ENCODE measurements at regions not wholly inside any gene's neighbourhood (a gene's known extent, or its start where the extent isn't known, plus 50 kb on each side); places are given as distances from the start of the nearest gene placed in this dataset.

GRCh38 chr17:68794636-68795434, 160.4 kb downstream of the ABCA8 start:
- no peaks in the 10 kb centered on the region for H3K27me3 ChIP-seq (ENCODE audit: control insufficient read depth in 5 of 5, insufficient read depth in 4 of 5, low read length in 5 of 5)
- H3K4me1 ChIP-seq (ENCODE audit: control insufficient read depth in 5 of 5, insufficient read depth in 5 of 5, low read length in 5 of 5), result peaks cover 10 to 56% (median 51%) of the 10 kb centered on the region in 5 donors
- H3K9ac ChIP-seq (ENCODE audit: low read length in 5 of 5), result peak overlapping the region in 4 of 5 donors; percentile 24 to 80 (median 45)
- H3K36me3 ChIP-seq (ENCODE audit: control insufficient read depth in 5 of 5, insufficient read depth in 5 of 5, low read length in 5 of 5), result no peaks in the 10 kb centered on the region
- H3K9me3 ChIP-seq (ENCODE audit: control insufficient read depth in 5 of 5, low read length in 5 of 5), result peaks cover 0 to 4% (median 0%) of the 10 kb centered on the region in 5 donors
- peak overlapping the region; percentile 89 for H3K27ac ChIP-seq (ENCODE audit: low read depth, low read length)
- peak overlapping the region in 4 of 5 donors; percentile 25 to 55 (median 40) for H3K4me3 ChIP-seq (ENCODE audit: low read depth in 1 of 5, low read length in 5 of 5)

GRCh38 chr17:68792873-68793272, 162.3 kb downstream of the ABCA8 start:
- H3K4me1 ChIP-seq (ENCODE audit: control insufficient read depth in 5 of 5, insufficient read depth in 5 of 5, low read length in 5 of 5), result peaks cover 10 to 56% (median 51%) of the 10 kb centered on the region in 5 donors
- peak overlapping the region in 1 of 5 donors; percentile 67 for H3K9ac ChIP-seq (ENCODE audit: low read length in 5 of 5)
- H3K27me3 ChIP-seq (ENCODE audit: control insufficient read depth in 5 of 5, insufficient read depth in 4 of 5, low read length in 5 of 5), result no peaks in the 10 kb centered on the region
- H3K27ac ChIP-seq (ENCODE audit: low read depth, low read length), result peak overlapping the region; percentile 58
- H3K4me3 ChIP-seq (ENCODE audit: low read depth in 1 of 5, low read length in 5 of 5), result no peak overlapping the region
- peaks cover 0 to 4% (median 0%) of the 10 kb centered on the region in 5 donors for H3K9me3 ChIP-seq (ENCODE audit: control insufficient read depth in 5 of 5, low read length in 5 of 5)
- H3K36me3 ChIP-seq (ENCODE audit: control insufficient read depth in 5 of 5, insufficient read depth in 5 of 5, low read length in 5 of 5), result no peaks in the 10 kb centered on the region

- Histone ChIP-seq H3K4me1 (ENCODE audit: control insufficient read depth in 5 of 5, insufficient read depth in 5 of 5, low read length in 5 of 5) (peaks cover 10 to 56% (median 51%) of the 10 kb centered on the region in 5 donors), H3K36me3 (ENCODE audit: control insufficient read depth in 5 of 5, insufficient read depth in 5 of 5, low read length in 5 of 5) (no peaks in the 10 kb centered on the region), H3K9me3 (ENCODE audit: control insufficient read depth in 5 of 5, low read length in 5 of 5) (peaks cover 0 to 4% (median 0%) of the 10 kb centered on the region in 5 donors), H3K27me3 (ENCODE audit: control insufficient read depth in 5 of 5, insufficient read depth in 4 of 5, low read length in 5 of 5) (no peaks in the 10 kb centered on the region), H3K27ac (ENCODE audit: low read depth, low read length) (peak overlapping the region; percentile 58), H3K9ac (ENCODE audit: low read length in 5 of 5) (peak overlapping the region in 2 of 5 donors; percentile 30 to 67), H3K4me3 (ENCODE audit: low read depth in 1 of 5, low read length in 5 of 5) (no peak overlapping the region)
Measured at GRCh38 chr17:68792042-68792685, 163.0 kb downstream of the ABCA8 start.

- H3K4me3 ChIP-seq (ENCODE audit: low read depth in 1 of 5, low read length in 5 of 5), result no peak overlapping the region
- peaks cover 10 to 56% (median 51%) of the 10 kb centered on the region in 5 donors for H3K4me1 ChIP-seq (ENCODE audit: control insufficient read depth in 5 of 5, insufficient read depth in 5 of 5, low read length in 5 of 5)
Measured at GRCh38 chr17:68790931-68791330, 164.3 kb downstream of the ABCA8 start.

GRCh38 chr17:68790492-68790891, 164.7 kb downstream of the ABCA8 start:
- no peaks in the 10 kb centered on the region for H3K27me3 ChIP-seq (ENCODE audit: control insufficient read depth in 5 of 5, insufficient read depth in 4 of 5, low read length in 5 of 5)
- H3K9me3 ChIP-seq (ENCODE audit: control insufficient read depth in 5 of 5, low read length in 5 of 5), result peaks cover 0 to 6% (median 0%) of the 10 kb centered on the region in 5 donors
- H3K36me3 ChIP-seq (ENCODE audit: control insufficient read depth in 5 of 5, insufficient read depth in 5 of 5, low read length in 5 of 5), result no peaks in the 10 kb centered on the region
- no peak overlapping the region for H3K4me3 ChIP-seq (ENCODE audit: low read depth in 1 of 5, low read length in 5 of 5)
- peak overlapping the region in 1 of 5 donors; percentile 12 for H3K9ac ChIP-seq (ENCODE audit: low read length in 5 of 5)
- H3K4me1 ChIP-seq (ENCODE audit: control insufficient read depth in 5 of 5, insufficient read depth in 5 of 5, low read length in 5 of 5), result peaks cover 10 to 56% (median 51%) of the 10 kb centered on the region in 5 donors
- H3K27ac ChIP-seq (ENCODE audit: low read depth, low read length), result peak overlapping the region; percentile 58

More at GRCh38 chr17:68790931-68791330, 164.3 kb downstream of the ABCA8 start:
- Histone ChIP-seq H3K9me3 (ENCODE audit: control insufficient read depth in 5 of 5, low read length in 5 of 5) (peaks cover 0 to 6% (median 0%) of the 10 kb centered on the region in 5 donors), H3K27ac (ENCODE audit: low read depth, low read length) (peak overlapping the region; percentile 58), H3K36me3 (ENCODE audit: control insufficient read depth in 5 of 5, insufficient read depth in 5 of 5, low read length in 5 of 5) (no peaks in the 10 kb centered on the region), H3K27me3 (ENCODE audit: control insufficient read depth in 5 of 5, insufficient read depth in 4 of 5, low read length in 5 of 5) (no peaks in the 10 kb centered on the region), H3K9ac (ENCODE audit: low read length in 5 of 5) (peak overlapping the region in 1 of 5 donors; percentile 12)

DNA sequence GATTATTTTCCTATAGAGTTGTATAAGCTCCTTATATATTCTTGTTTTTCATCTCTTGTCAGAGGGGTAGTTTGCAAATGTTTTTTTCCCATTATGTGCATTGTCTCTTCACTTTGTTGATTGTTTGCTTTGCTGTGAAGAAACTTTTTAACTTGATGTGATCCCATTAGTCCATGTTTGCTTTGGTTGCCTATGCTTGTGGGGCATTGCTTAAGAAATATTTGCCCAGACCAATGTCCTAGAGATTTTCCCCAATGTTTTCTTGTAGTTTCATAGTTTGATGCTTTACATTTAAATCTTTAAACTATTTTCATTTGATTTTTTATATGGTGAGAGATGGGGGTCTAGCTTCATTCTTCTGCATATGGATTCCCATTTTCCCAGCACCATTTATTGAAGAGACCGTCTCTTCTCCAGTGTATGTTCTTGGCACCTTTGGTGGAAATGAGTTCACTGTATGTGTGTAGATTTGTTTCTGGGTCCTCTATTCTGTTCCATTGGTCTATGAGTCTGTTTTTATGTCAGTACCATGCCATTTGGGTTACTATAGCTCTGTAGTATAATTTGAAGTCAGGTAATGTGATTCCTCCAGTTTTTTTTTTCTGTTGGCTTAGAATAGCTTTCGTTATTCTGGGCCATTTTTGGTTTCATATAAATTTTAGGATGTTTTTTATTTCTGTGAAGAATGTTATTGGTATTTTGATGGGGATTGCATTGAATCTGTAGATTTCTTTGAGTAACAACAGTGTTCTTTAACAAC, 165.8 kb downstream of the ABCA8 start:
- H3K9me3 ChIP-seq (ENCODE audit: control insufficient read depth in 5 of 5, low read length in 5 of 5), result peaks cover 0 to 6% (median 0%) of the 10 kb centered on the region in 5 donors
- no peaks in the 10 kb centered on the region for H3K27me3 ChIP-seq (ENCODE audit: control insufficient read depth in 5 of 5, insufficient read depth in 4 of 5, low read length in 5 of 5)
- no peak overlapping the region for H3K4me3 ChIP-seq (ENCODE audit: low read depth in 1 of 5, low read length in 5 of 5)
- H3K9ac ChIP-seq (ENCODE audit: low read length in 5 of 5), result no peak overlapping the region
- no peaks in the 10 kb centered on the region for H3K36me3 ChIP-seq (ENCODE audit: control insufficient read depth in 5 of 5, insufficient read depth in 5 of 5, low read length in 5 of 5)
- peaks cover 10 to 50% (median 45%) of the 10 kb centered on the region in 5 donors for H3K4me1 ChIP-seq (ENCODE audit: control insufficient read depth in 5 of 5, insufficient read depth in 5 of 5, low read length in 5 of 5)
- no peak overlapping the region for H3K27ac ChIP-seq (ENCODE audit: low read depth, low read length)

DNA sequence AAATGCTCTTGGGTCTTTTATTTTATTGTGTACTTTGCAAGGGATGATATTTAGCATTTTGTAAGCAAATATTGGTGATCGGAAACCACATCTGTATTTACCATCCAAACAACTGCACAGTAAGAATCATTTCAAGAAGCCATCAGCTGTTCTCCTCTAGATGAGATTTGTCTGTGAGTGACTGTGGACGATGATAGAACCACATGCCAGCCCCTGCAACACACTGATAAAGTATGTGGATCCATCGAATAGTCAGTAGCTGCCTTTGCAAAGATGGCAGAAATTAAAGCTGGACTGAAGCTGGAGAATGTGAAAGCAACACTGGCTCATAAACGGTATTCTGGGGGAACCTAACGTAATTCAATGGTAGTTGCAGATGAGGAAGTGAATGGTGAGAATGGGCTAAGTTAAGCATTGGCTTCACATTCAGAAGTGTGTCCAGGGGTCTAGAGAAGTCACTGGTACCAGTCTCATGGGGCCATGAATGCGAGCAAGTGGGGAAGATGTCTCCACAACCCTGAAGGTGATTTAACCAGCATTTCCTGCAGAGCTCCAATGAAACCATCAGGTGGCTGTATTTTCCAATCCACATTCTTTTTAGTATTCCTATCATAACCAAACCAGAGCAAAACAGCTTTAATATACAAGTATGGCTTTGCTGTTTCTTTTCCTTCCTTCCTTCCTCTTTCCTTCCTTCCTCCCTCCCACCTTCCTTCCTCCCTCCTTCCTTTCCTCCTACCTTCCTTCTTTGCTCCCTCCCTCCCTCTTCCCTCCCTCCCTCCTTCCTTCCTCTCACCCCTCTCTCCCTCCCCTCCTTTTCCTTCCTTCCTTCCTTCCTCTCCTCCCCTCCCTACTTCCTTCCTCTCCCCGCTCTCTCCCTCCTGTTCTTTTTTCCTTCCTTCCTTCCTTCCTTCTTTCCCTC, 169.4 kb downstream of the ABCA8 start:
- Histone ChIP-seq H3K9me3 (ENCODE audit: control insufficient read depth in 5 of 5, low read length in 5 of 5) (peaks cover 0 to 6% (median 0%) of the 10 kb centered on the region in 5 donors), H3K27ac (ENCODE audit: low read depth, low read length) (no peak overlapping the region), H3K27me3 (ENCODE audit: control insufficient read depth in 5 of 5, insufficient read depth in 4 of 5, low read length in 5 of 5) (no peaks in the 10 kb centered on the region), H3K9ac (ENCODE audit: low read length in 5 of 5) (no peak overlapping the region), H3K4me1 (ENCODE audit: control insufficient read depth in 5 of 5, insufficient read depth in 5 of 5, low read length in 5 of 5) (peaks cover 2 to 33% (median 20%) of the 10 kb centered on the region in 5 donors), H3K4me3 (ENCODE audit: low read depth in 1 of 5, low read length in 5 of 5) (no peak overlapping the region), H3K36me3 (ENCODE audit: control insufficient read depth in 5 of 5, insufficient read depth in 5 of 5, low read length in 5 of 5) (no peaks in the 10 kb centered on the region)

GRCh38 chr17:68784431-68784830, 170.8 kb downstream of the ABCA8 start:
- Histone ChIP-seq H3K36me3 (ENCODE audit: control insufficient read depth in 5 of 5, insufficient read depth in 5 of 5, low read length in 5 of 5) (no peaks in the 10 kb centered on the region), H3K9ac (ENCODE audit: low read length in 5 of 5) (no peak overlapping the region), H3K27ac (ENCODE audit: low read depth, low read length) (no peak overlapping the region)

GRCh38 chr17:68783861-68784260, 171.3 kb downstream of the ABCA8 start:
- H3K4me3 ChIP-seq (ENCODE audit: low read depth in 1 of 5, low read length in 5 of 5), result no peak overlapping the region
- H3K9me3 ChIP-seq (ENCODE audit: control insufficient read depth in 5 of 5, low read length in 5 of 5), result peaks cover 0 to 2% (median 0%) of the 10 kb centered on the region in 5 donors
- H3K36me3 ChIP-seq (ENCODE audit: control insufficient read depth in 5 of 5, insufficient read depth in 5 of 5, low read length in 5 of 5), result no peaks in the 10 kb centered on the region
- H3K27ac ChIP-seq (ENCODE audit: low read depth, low read length), result peak overlapping the region; percentile 49
- peaks cover 2 to 32% (median 18%) of the 10 kb centered on the region in 5 donors for H3K4me1 ChIP-seq (ENCODE audit: control insufficient read depth in 5 of 5, insufficient read depth in 5 of 5, low read length in 5 of 5)
- no peak overlapping the region for H3K9ac ChIP-seq (ENCODE audit: low read length in 5 of 5)
- no peaks in the 10 kb centered on the region for H3K27me3 ChIP-seq (ENCODE audit: control insufficient read depth in 5 of 5, insufficient read depth in 4 of 5, low read length in 5 of 5)

More at GRCh38 chr17:68784431-68784830, 170.8 kb downstream of the ABCA8 start:
- Histone ChIP-seq H3K4me1 (ENCODE audit: control insufficient read depth in 5 of 5, insufficient read depth in 5 of 5, low read length in 5 of 5) (peaks cover 0 to 32% (median 13%) of the 10 kb centered on the region in 5 donors), H3K27me3 (ENCODE audit: control insufficient read depth in 5 of 5, insufficient read depth in 4 of 5, low read length in 5 of 5) (no peaks in the 10 kb centered on the region), H3K9me3 (ENCODE audit: control insufficient read depth in 5 of 5, low read length in 5 of 5) (peaks cover 0 to 2% (median 0%) of the 10 kb centered on the region in 5 donors), H3K4me3 (ENCODE audit: low read depth in 1 of 5, low read length in 5 of 5) (no peak overlapping the region)

Measured in subcutaneous abdominal adipose tissue (tissue), 5 donors.